PC-3 (cell line): ENCODE measurements at regions not wholly inside any gene's neighbourhood (a gene's known extent, or its start where the extent isn't known, plus 50 kb on each side); places are given as distances from the start of the nearest gene placed in this dataset.
"Not testable (repeated sequence)": the region's sequence is repeated elsewhere in the genome, so short reads cannot be mapped to it uniquely, and the experiment has no call there.

Experiments
- CTCF ChIP-seq: fragments of 300-600 bp; sonication (generic); conservative IDR thresholded peaks from 2 replicates; pipeline ENCODE4 v1.5.1; 2017; ENCODE audit warnings: antibody characterized with exemption, low read depth, mild to moderate bottlenecking, low read length
- EZH2 ChIP-seq: fragments of 300-600 bp; sonication (generic); IDR thresholded peaks from one replicate; pipeline ENCODE4 v1.6.1; 2017; ENCODE audit warnings: antibody characterized with exemption, mild to moderate bottlenecking, low read length; ENCODE audit not compliant: unreplicated experiment

- TF ChIP-seq CTCF, EZH2: not testable (repeated sequence)
Observed at GRCh38 chr4:84101653-84102625, 397.2 kb downstream of the NKX6-1 start.
